ENCODE measurements at regions not wholly inside any gene's neighbourhood (a gene's known extent, or its start where the extent isn't known, plus 50 kb on each side); places are given as distances from the start of the nearest gene placed in this dataset.

DNA sequence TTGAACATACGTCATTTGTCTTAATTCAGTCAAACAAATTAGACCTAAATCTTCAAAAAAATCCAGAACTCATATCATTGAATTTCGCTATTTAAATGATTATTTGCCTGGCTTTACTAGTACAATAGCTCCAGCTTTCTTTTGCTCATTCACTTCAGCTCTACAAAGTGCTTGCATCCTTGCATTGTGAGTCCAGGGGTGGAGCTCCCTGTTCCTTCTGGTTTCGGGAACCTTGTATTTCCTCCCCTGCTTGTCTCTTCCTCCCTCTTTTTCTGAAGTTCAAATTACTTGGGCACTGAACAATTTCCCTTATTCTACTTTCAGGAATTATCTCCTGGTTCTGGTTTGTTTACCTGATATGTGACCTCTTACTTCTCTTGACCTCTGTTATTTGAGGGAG lies 58.1 kb upstream of the KITLG start:
- TF ChIP-seq, protein P1, sequence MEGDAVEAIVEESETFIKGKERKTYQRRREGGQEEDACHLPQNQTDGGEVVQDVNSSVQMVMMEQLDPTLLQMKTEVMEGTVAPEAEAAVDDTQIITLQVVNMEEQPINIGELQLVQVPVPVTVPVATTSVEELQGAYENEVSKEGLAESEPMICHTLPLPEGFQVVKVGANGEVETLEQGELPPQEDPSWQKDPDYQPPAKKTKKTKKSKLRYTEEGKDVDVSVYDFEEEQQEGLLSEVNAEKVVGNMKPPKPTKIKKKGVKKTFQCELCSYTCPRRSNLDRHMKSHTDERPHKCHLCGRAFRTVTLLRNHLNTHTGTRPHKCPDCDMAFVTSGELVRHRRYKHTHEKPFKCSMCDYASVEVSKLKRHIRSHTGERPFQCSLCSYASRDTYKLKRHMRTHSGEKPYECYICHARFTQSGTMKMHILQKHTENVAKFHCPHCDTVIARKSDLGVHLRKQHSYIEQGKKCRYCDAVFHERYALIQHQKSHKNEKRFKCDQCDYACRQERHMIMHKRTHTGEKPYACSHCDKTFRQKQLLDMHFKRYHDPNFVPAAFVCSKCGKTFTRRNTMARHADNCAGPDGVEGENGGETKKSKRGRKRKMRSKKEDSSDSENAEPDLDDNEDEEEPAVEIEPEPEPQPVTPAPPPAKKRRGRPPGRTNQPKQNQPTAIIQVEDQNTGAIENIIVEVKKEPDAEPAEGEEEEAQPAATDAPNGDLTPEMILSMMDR (IDR thresholded peaks at IDR 0.05), result no peak
- TF ChIP-seq POLR2A (IDR thresholded peaks at IDR 0.05) (no peak), EP300 (IDR thresholded peaks at IDR 0.05) (no peak)

Measured in ovary (tissue), 3 donors.